ENCODE measurements at regions not wholly inside any gene's neighbourhood (a gene's known extent, or its start where the extent isn't known, plus 50 kb on each side); places are given as distances from the start of the nearest gene placed in this dataset.

GRCh38 chr11:111077530-111078322 lies 167.8 kb upstream of the POU2AF2 start:
- no peak for TF ChIP-seq POLR2A (IDR thresholded peaks at IDR 0.05)
- no peak for TF ChIP-seq CTCF (IDR thresholded peaks at IDR 0.05)
